H9 (cell line): ENCODE measurements at regions not wholly inside any gene's neighbourhood (a gene's known extent, or its start where the extent isn't known, plus 50 kb on each side); places are given as distances from the start of the nearest gene placed in this dataset.

ENCODE experiments used
- DNase-seq: peaks from one replicate; pipeline ENCODE4 v3.0.0-alpha.2; 2017
- H2AFZ ChIP-seq: one replicate; pipeline ENCODE4 v1.6.1; 2013; ENCODE audit warnings: mild to moderate bottlenecking, low read length, control low read depth, moderate library complexity
- H2AK5ac ChIP-seq: 2 replicates; pipeline ENCODE4 v1.6.1; 2013; ENCODE audit warnings: low read length, control low read depth, mixed read lengths; ENCODE audit not compliant: insufficient read length
- H2BK120ac ChIP-seq: one replicate; pipeline ENCODE4 v1.6.1; 2013; ENCODE audit warnings: low read depth, mild to moderate bottlenecking, low read length, control low read depth, inconsistent platforms; ENCODE audit not compliant: poor library complexity, severe bottlenecking
- H2BK12ac ChIP-seq: 2 replicates; pipeline ENCODE4 v1.6.1; 2013; ENCODE audit warnings: low read length, control low read depth, mixed read lengths, low read depth; ENCODE audit not compliant: insufficient read length
- H2BK15ac ChIP-seq: 2 replicates; pipeline ENCODE4 v1.6.1; 2013; ENCODE audit warnings: low read depth, low read length, control low read depth
- H2BK20ac ChIP-seq: one replicate; pipeline ENCODE4 v1.6.1; 2013; ENCODE audit warnings: low read depth, mild to moderate bottlenecking, low read length, control low read depth, inconsistent platforms; ENCODE audit not compliant: poor library complexity, severe bottlenecking
- H2BK5ac ChIP-seq: 2 replicates; pipeline ENCODE4 v1.6.1; 2013; ENCODE audit warnings: low read length, control low read depth, mixed read lengths; ENCODE audit not compliant: insufficient read length
- H3K14ac ChIP-seq: 2 replicates; pipeline ENCODE4 v1.6.1; 2013; ENCODE audit warnings: low read length, control low read depth; ENCODE audit not compliant: insufficient read depth
- H3K18ac ChIP-seq: 2 replicates; pipeline ENCODE4 v1.6.1; 2013; ENCODE audit warnings: low read depth, mild to moderate bottlenecking, mixed read lengths, low read length, control low read depth; ENCODE audit not compliant: insufficient read length
- H3K23ac ChIP-seq: 2 replicates; pipeline ENCODE4 v1.6.1; 2013; ENCODE audit warnings: low read length, control low read depth, mixed read lengths, low read depth; ENCODE audit not compliant: insufficient read length
- H3K23me2 ChIP-seq: 2 replicates; pipeline ENCODE4 v1.6.1; 2013; ENCODE audit warnings: low read depth, mild to moderate bottlenecking, mixed read lengths, low read length, control low read depth; ENCODE audit not compliant: insufficient read length, poor library complexity, severe bottlenecking
- H3K27ac ChIP-seq: 2 replicates; pipeline ENCODE4 v1.5.1; 2013; ENCODE audit warnings: low read length, control low read depth, mixed read lengths, low read depth; ENCODE audit not compliant: insufficient read length
- H3K27me3 ChIP-seq: 2 replicates; pipeline ENCODE4 v1.6.1; 2013; ENCODE audit warnings: low read length, control low read depth, inconsistent platforms; ENCODE audit not compliant: insufficient read depth
- H3K4ac ChIP-seq: 2 replicates; pipeline ENCODE4 v1.6.1; 2013; ENCODE audit warnings: low read depth, mild to moderate bottlenecking, control low read depth, inconsistent platforms, low read length, moderate library complexity
- H3K4me1 ChIP-seq: 2 replicates; pipeline ENCODE4 v1.6.1; 2013; ENCODE audit warnings: low read length, control low read depth, inconsistent platforms; ENCODE audit not compliant: insufficient read depth
- H3K4me2 ChIP-seq: 2 replicates; pipeline ENCODE4 v1.6.1; 2013; ENCODE audit warnings: low read length, control low read depth, mixed read lengths; ENCODE audit not compliant: insufficient read length, insufficient read depth
- H3K56ac ChIP-seq: 2 replicates; pipeline ENCODE4 v1.6.1; 2013; ENCODE audit warnings: low read depth, mild to moderate bottlenecking, mixed read lengths, low read length, control low read depth; ENCODE audit not compliant: insufficient read length
- H3K79me1 ChIP-seq: 2 replicates; pipeline ENCODE4 v1.6.1; 2013; ENCODE audit warnings: low read depth, mild to moderate bottlenecking, moderate library complexity, low read length, control low read depth, inconsistent platforms; ENCODE audit not compliant: insufficient read depth, poor library complexity, severe bottlenecking
- H3K79me2 ChIP-seq: 2 replicates; pipeline ENCODE4 v1.6.1; 2013; ENCODE audit warnings: low read length, control low read depth, inconsistent platforms; ENCODE audit not compliant: insufficient read depth
- H3K9ac ChIP-seq: 2 replicates; pipeline ENCODE4 v1.6.1; 2013; ENCODE audit warnings: low read length, control low read depth, mixed read lengths; ENCODE audit not compliant: insufficient read length; ENCODE audit errors: extremely low read depth
- H3K9me3 ChIP-seq: one replicate; pipeline ENCODE4 v1.6.1; 2013; ENCODE audit warnings: low read depth, low read length, inconsistent platforms; ENCODE audit not compliant: control insufficient read depth
- H3T11ph ChIP-seq: one replicate; pipeline ENCODE4 v1.6.1; 2013; ENCODE audit warnings: mild to moderate bottlenecking, low read length, control low read depth, inconsistent platforms
- H4K20me1 ChIP-seq: one replicate; pipeline ENCODE4 v1.6.1; 2013; ENCODE audit not compliant: control insufficient read depth, insufficient read length, insufficient read depth
- H4K5ac ChIP-seq: 2 replicates; pipeline ENCODE4 v1.6.1; 2013; ENCODE audit warnings: low read depth, mild to moderate bottlenecking, mixed read lengths, low read length, control low read depth; ENCODE audit not compliant: insufficient read length
- H4K8ac ChIP-seq: replicated peaks from 2 replicates; pipeline ENCODE4 v1.6.1; 2013; ENCODE audit warnings: low read length, control low read depth, mixed read lengths, low read depth; ENCODE audit not compliant: insufficient read length
- H4K91ac ChIP-seq: 2 replicates; pipeline ENCODE4 v1.6.1; 2013; ENCODE audit warnings: low read depth, mild to moderate bottlenecking, moderate library complexity, mixed read lengths, low read length, control low read depth; ENCODE audit not compliant: insufficient read length
- H3K27ac Mint-ChIP-seq, 3 experiments: 2 replicates in 2 of 3; 3 replicates in 1 of 3; pipeline ENCODE4 v1.8.0; 2020 to 2021; ENCODE audit warnings: mixed read lengths in 3 of 3, mild to moderate bottlenecking in 1 of 3, moderate library complexity in 1 of 3
- H3K27me3 Mint-ChIP-seq: 2 replicates; pipeline ENCODE4 v1.8.0; 2021; ENCODE audit warnings: low read depth, mild to moderate bottlenecking, moderate library complexity, mixed read lengths
- H3K36me3 Mint-ChIP-seq, 3 experiments: 2 replicates in 2 of 3; 3 replicates in 1 of 3; pipeline ENCODE4 v1.8.0; 2020 to 2021; ENCODE audit warnings: low read depth in 3 of 3, mixed read lengths in 3 of 3; ENCODE audit not compliant: insufficient read depth in 1 of 3
- H3K4me1 Mint-ChIP-seq, 2 experiments: 2 replicates each; pipeline ENCODE4 v1.8.0; 2020; ENCODE audit warnings: mixed read lengths in 2 of 2
- H3K4me3 Mint-ChIP-seq, 2 experiments: 2 replicates in 1 of 2; 3 replicates in 1 of 2; pipeline ENCODE4 v1.8.0; 2020 to 2021; ENCODE audit warnings: mild to moderate bottlenecking in 2 of 2, mixed read lengths in 2 of 2, moderate library complexity in 1 of 2
- H3K9me3 Mint-ChIP-seq, 2 experiments: 2 replicates in 1 of 2; 3 replicates in 1 of 2; pipeline ENCODE4 v1.8.0; 2020; ENCODE audit warnings: mild to moderate bottlenecking in 2 of 2, mixed read lengths in 2 of 2, moderate library complexity in 1 of 2
- WGBS: extraction: QIAGEN DNeasy Blood & Tissue Kit; methylation state at CpG from one replicate; pipeline ENCODE4 v1.1.7; 2013; ENCODE audit warnings: missing lambda C conversion rate, low lambda C conversion rate, mixed read lengths; ENCODE audit not compliant: insufficient read length; ENCODE audit errors: extremely low coverage; 5-methylcytosine and 5-hydroxymethylcytosine counted together
- TF ChIP-seq, protein P1 (sequence below): fragments of 200-600 bp; sonication (generic); conservative IDR thresholded peaks from 3 replicates; pipeline ENCODE4 v1.8.0; 2021; ENCODE audit warnings: antibody characterized with exemption, mild to moderate bottlenecking

DNA sequence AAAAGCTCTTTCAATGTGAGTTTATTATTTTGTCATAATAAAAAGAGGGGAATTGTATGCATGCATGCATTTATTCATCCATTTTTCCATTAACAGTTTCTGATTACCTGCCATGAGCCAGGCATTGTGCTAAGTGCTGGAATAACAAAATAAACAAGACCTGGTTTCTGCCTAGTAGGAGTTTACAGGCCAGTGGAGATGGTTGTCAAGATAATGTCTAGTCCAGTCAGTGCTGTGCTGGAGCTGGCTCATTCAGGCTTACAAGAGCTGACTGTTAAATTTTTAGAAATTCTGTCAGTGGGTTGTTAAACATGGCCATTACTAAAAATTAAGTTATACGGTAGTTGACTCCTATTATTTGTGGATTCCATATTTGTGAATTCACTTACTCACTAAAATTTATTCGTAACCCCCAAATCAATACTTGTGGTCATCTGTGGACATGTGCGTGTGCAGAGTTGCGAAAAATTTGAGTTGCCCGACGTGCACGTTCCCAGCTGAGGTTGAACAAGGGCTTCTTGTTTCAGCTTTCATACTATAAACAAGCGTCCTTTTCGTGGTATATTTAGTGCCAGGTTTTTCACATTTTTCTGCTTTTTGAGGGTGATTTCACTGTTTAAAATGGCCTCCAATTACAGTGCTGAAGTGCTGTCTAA, 172.3 kb upstream of the RPS6KA3 start:
- H3K4me1 Mint-ChIP-seq: no peaks in the 10 kb centered on the region
- peaks cover 48% of the 10 kb centered on the region for H3K9me3 ChIP-seq
- no peak overlapping the region for H3K18ac ChIP-seq
- no peak overlapping the region for H2BK15ac ChIP-seq
- H4K8ac ChIP-seq: no peak overlapping the region
- H2BK20ac ChIP-seq: no peak overlapping the region
- H3K9me3 Mint-ChIP-seq: peaks cover 57 to 64% of the 10 kb centered on the region in 2 experiments
- H3K27me3 Mint-ChIP-seq: peaks cover 3% of the 10 kb centered on the region
- H4K91ac ChIP-seq: no peak overlapping the region
- H3K36me3 Mint-ChIP-seq: no peaks in the 10 kb centered on the region
- H2BK12ac ChIP-seq: no peak overlapping the region
- H3T11ph ChIP-seq: no peak overlapping the region
- no peak overlapping the region for H4K5ac ChIP-seq
- H2AFZ ChIP-seq: no peak overlapping the region
- no CpG with 5 or more reads among the region's 9 CpGs for WGBS
- H3K4me1 ChIP-seq: no peaks in the 10 kb centered on the region
- TF ChIP-seq, protein P1, sequence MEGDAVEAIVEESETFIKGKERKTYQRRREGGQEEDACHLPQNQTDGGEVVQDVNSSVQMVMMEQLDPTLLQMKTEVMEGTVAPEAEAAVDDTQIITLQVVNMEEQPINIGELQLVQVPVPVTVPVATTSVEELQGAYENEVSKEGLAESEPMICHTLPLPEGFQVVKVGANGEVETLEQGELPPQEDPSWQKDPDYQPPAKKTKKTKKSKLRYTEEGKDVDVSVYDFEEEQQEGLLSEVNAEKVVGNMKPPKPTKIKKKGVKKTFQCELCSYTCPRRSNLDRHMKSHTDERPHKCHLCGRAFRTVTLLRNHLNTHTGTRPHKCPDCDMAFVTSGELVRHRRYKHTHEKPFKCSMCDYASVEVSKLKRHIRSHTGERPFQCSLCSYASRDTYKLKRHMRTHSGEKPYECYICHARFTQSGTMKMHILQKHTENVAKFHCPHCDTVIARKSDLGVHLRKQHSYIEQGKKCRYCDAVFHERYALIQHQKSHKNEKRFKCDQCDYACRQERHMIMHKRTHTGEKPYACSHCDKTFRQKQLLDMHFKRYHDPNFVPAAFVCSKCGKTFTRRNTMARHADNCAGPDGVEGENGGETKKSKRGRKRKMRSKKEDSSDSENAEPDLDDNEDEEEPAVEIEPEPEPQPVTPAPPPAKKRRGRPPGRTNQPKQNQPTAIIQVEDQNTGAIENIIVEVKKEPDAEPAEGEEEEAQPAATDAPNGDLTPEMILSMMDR: no peak
- no peak overlapping the region for H3K4ac ChIP-seq
- DNase-seq: no peak
- no peak overlapping the region for H3K4me2 ChIP-seq
- no peaks in the 10 kb centered on the region for H4K20me1 ChIP-seq
- no peak overlapping the region for H3K56ac ChIP-seq
- no peaks in the 10 kb centered on the region for H3K79me1 ChIP-seq
- H3K27me3 ChIP-seq: no peaks in the 10 kb centered on the region
- H3K9ac ChIP-seq: no peak overlapping the region
- H2AK5ac ChIP-seq: no peak overlapping the region
- H3K27ac ChIP-seq: no peak overlapping the region
- no peak overlapping the region for H3K23ac ChIP-seq
- H3K4me3 Mint-ChIP-seq: no peak overlapping the region
- no peaks in the 10 kb centered on the region for H3K79me2 ChIP-seq
- no peak overlapping the region for H3K14ac ChIP-seq
- H2BK5ac ChIP-seq: no peak overlapping the region
- no peaks in the 10 kb centered on the region for H3K23me2 ChIP-seq
- H2BK120ac ChIP-seq: no peak overlapping the region
- H3K27ac Mint-ChIP-seq: no peak overlapping the region
